ENCODE measurements at regions not wholly inside any gene's neighbourhood (a gene's known extent, or its start where the extent isn't known, plus 50 kb on each side); places are given as distances from the start of the nearest gene placed in this dataset.

GRCh38 chr9:91065231-91066041 is 263.8 kb downstream of the SYK start:
- TF ChIP-seq POLR2A (IDR thresholded peaks at IDR 0.05) (no peak), CTCF (IDR thresholded peaks at IDR 0.05) (no peak)
- Histone ChIP-seq H3K4me3 (no peak overlapping the region), H3K9me3 (no peaks in the 10 kb centered on the region), H3K27me3 (no peaks in the 10 kb centered on the region), H3K4me1 (peaks cover 5% of the 10 kb centered on the region), H3K27ac (no peak overlapping the region), H3K36me3 (replicated peaks in 1 of 2; ENCODE audit: insufficient read depth in 1 of 2, low read depth in 2 of 2) (no peaks in the 10 kb centered on the region)
- DNase-seq: no peak
- no peak for ATAC-seq
- WGBS, 2 donors: 73 to 87% methylated on average over 5 of the region's 5 CpGs
- intact Hi-C loops (cut with DNase I): no loop called here

- Histone ChIP-seq H3K9me3 (no peaks in the 10 kb centered on the region), H3K36me3 (replicated peaks in 1 of 2; ENCODE audit: insufficient read depth in 1 of 2, low read depth in 2 of 2) (no peaks in the 10 kb centered on the region), H3K27ac (no peak overlapping the region), H3K4me3 (no peak overlapping the region), H3K27me3 (no peaks in the 10 kb centered on the region), H3K4me1 (no peaks in the 10 kb centered on the region)
- ATAC-seq (no peak), DNase-seq (no peak)
- 80 to 82% methylated on average over 7 of the region's 7 CpGs for WGBS, 2 donors
- intact Hi-C loops (cut with DNase I): no loop called here
- TF ChIP-seq POLR2A (IDR thresholded peaks at IDR 0.05): no peak
- TF ChIP-seq CTCF (IDR thresholded peaks at IDR 0.05): no peak
These were observed 264.4 kb downstream of the SYK start for GRCh38 chr9:91066042-91066415.

- H3K4me1 ChIP-seq: no peaks in the 10 kb centered on the region
- no peak for DNase-seq
- intact Hi-C loops (cut with DNase I): no loop called here
- no peak overlapping the region for H3K27ac ChIP-seq
- H3K4me3 ChIP-seq: no peak overlapping the region
- H3K9me3 ChIP-seq: no peaks in the 10 kb centered on the region
- no peaks in the 10 kb centered on the region for H3K27me3 ChIP-seq
- TF ChIP-seq POLR2A (IDR thresholded peaks at IDR 0.05) (no peak), CTCF (IDR thresholded peaks at IDR 0.05) (no peak)
- no peaks in the 10 kb centered on the region for H3K36me3 ChIP-seq (replicated peaks in 1 of 2; ENCODE audit: insufficient read depth in 1 of 2, low read depth in 2 of 2)
- WGBS, 2 donors: 93 to 97% methylated on average over 4 of the region's 4 CpGs
- ATAC-seq: no peak
These were observed 265.2 kb downstream of the SYK start for GRCh38 chr9:91066856-91067255.

- Histone ChIP-seq H3K27ac (no peak overlapping the region), H3K4me1 (no peaks in the 10 kb centered on the region), H3K9me3 (no peaks in the 10 kb centered on the region), H3K36me3 (replicated peaks in 1 of 2; ENCODE audit: insufficient read depth in 1 of 2, low read depth in 2 of 2) (no peaks in the 10 kb centered on the region), H3K4me3 (no peak overlapping the region), H3K27me3 (no peaks in the 10 kb centered on the region)
- ATAC-seq (no peak), DNase-seq (no peak)
- intact Hi-C loops (cut with DNase I): no loop called here
- TF ChIP-seq CTCF (IDR thresholded peaks at IDR 0.05) (no peak), POLR2A (IDR thresholded peaks at IDR 0.05) (no peak)
- 77 to 81% methylated on average over 4 of the region's 4 CpGs for WGBS, 2 donors
These were observed 265.8 kb downstream of the SYK start for GRCh38 chr9:91067306-91067860.
